ENCODE measurements at regions not wholly inside any gene's neighbourhood (a gene's known extent, or its start where the extent isn't known, plus 50 kb on each side); places are given as distances from the start of the nearest gene placed in this dataset.

- Histone ChIP-seq H3K27ac (ENCODE audit: low read depth, low read length, poor library complexity, severe bottlenecking) (no peak overlapping the region), H3K79me2 (ENCODE audit: insufficient read depth, low read length) (no peaks in the 10 kb centered on the region), H3K4me1 (ENCODE audit: insufficient read depth, low read length, severe bottlenecking) (no peaks in the 10 kb centered on the region), H3K4me3 (ENCODE audit: low read depth, low read length, poor library complexity, severe bottlenecking) (no peak overlapping the region), H4K20me1 (ENCODE audit: insufficient read depth, low read length) (no peaks in the 10 kb centered on the region), H3K9me2 (ENCODE audit: low read depth, low read length) (no peaks in the 10 kb centered on the region), H2AFZ (ENCODE audit: low read length) (no peak overlapping the region), H3F3A (ENCODE audit: insufficient read depth, low read length) (no peaks in the 10 kb centered on the region), H3K4me2 (ENCODE audit: low read length) (no peak overlapping the region), H3K9me3 (ENCODE audit: low read length) (no peaks in the 10 kb centered on the region), H3K36me3 (ENCODE audit: insufficient read depth, low read length) (no peaks in the 10 kb centered on the region), H3K9ac (ENCODE audit: low read length) (no peak overlapping the region), H3K27me3 (ENCODE audit: insufficient read depth, low read length) (no peaks in the 10 kb centered on the region)
- TF ChIP-seq EZH2 (IDR thresholded peaks at IDR 0.05; ENCODE audit: borderline replicate concordance, low read length) (no peak), CTCF (IDR thresholded peaks at IDR 0.05; ENCODE audit: low read length) (no peak)
These were observed 474.1 kb upstream of the TUSC1 start for GRCh38 chr9:26152350-26152749.

- Histone ChIP-seq H3K9me2 (ENCODE audit: low read depth, low read length) (no peaks in the 10 kb centered on the region), H3K9ac (ENCODE audit: low read length) (no peak overlapping the region), H3F3A (ENCODE audit: insufficient read depth, low read length) (no peaks in the 10 kb centered on the region), H3K36me3 (ENCODE audit: insufficient read depth, low read length) (no peaks in the 10 kb centered on the region), H3K27ac (ENCODE audit: low read depth, low read length, poor library complexity, severe bottlenecking) (no peak overlapping the region), H3K79me2 (ENCODE audit: insufficient read depth, low read length) (no peaks in the 10 kb centered on the region), H3K4me3 (ENCODE audit: low read depth, low read length, poor library complexity, severe bottlenecking) (no peak overlapping the region), H3K9me3 (ENCODE audit: low read length) (no peaks in the 10 kb centered on the region), H3K4me1 (ENCODE audit: insufficient read depth, low read length, severe bottlenecking) (no peaks in the 10 kb centered on the region), H4K20me1 (ENCODE audit: insufficient read depth, low read length) (no peaks in the 10 kb centered on the region), H3K27me3 (ENCODE audit: insufficient read depth, low read length) (no peaks in the 10 kb centered on the region), H2AFZ (ENCODE audit: low read length) (no peak overlapping the region), H3K4me2 (ENCODE audit: low read length) (no peak overlapping the region)
- TF ChIP-seq CTCF (IDR thresholded peaks at IDR 0.05; ENCODE audit: low read length) = no peak
- TF ChIP-seq EZH2 (IDR thresholded peaks at IDR 0.05; ENCODE audit: borderline replicate concordance, low read length) = no peak
These were observed 469.9 kb upstream of the TUSC1 start for GRCh38 chr9:26148128-26148527.

GRCh38 chr9:26145938-26146337, 467.7 kb upstream of the TUSC1 start:
- no peaks in the 10 kb centered on the region for H3K27me3 ChIP-seq (ENCODE audit: insufficient read depth, low read length)
- H3K79me2 ChIP-seq (ENCODE audit: insufficient read depth, low read length) = no peaks in the 10 kb centered on the region
- H3K4me1 ChIP-seq (ENCODE audit: insufficient read depth, low read length, severe bottlenecking) = no peaks in the 10 kb centered on the region
- H3K36me3 ChIP-seq (ENCODE audit: insufficient read depth, low read length) = no peaks in the 10 kb centered on the region
- H4K20me1 ChIP-seq (ENCODE audit: insufficient read depth, low read length) = no peaks in the 10 kb centered on the region
- H3K4me3 ChIP-seq (ENCODE audit: low read depth, low read length, poor library complexity, severe bottlenecking) = no peak overlapping the region
- H3K9me2 ChIP-seq (ENCODE audit: low read depth, low read length) = no peaks in the 10 kb centered on the region
- no peak overlapping the region for H3K27ac ChIP-seq (ENCODE audit: low read depth, low read length, poor library complexity, severe bottlenecking)
- H3F3A ChIP-seq (ENCODE audit: insufficient read depth, low read length) = no peaks in the 10 kb centered on the region
- H3K4me2 ChIP-seq (ENCODE audit: low read length) = no peak overlapping the region
- no peaks in the 10 kb centered on the region for H3K9me3 ChIP-seq (ENCODE audit: low read length)
- no peak overlapping the region for H3K9ac ChIP-seq (ENCODE audit: low read length)
- no peak overlapping the region for H2AFZ ChIP-seq (ENCODE audit: low read length)
- TF ChIP-seq EZH2 (IDR thresholded peaks at IDR 0.05; ENCODE audit: borderline replicate concordance, low read length) (no peak), CTCF (IDR thresholded peaks at IDR 0.05; ENCODE audit: low read length) (no peak)
